GM18520 (cell line): ENCODE measurements at regions not wholly inside any gene's neighbourhood (a gene's known extent, or its start where the extent isn't known, plus 50 kb on each side); places are given as distances from the start of the nearest gene placed in this dataset.
"Not testable (repeated sequence)": the region's sequence is repeated elsewhere in the genome, so short reads cannot be mapped to it uniquely, and the experiment has no call there.

Experiments
- ATAC-seq: cut with Tn5 transposase; IDR thresholded peaks from one replicate; pipeline ENCODE4 v1.9.1; 2021; ENCODE audit not compliant: unreplicated experiment

DNA sequence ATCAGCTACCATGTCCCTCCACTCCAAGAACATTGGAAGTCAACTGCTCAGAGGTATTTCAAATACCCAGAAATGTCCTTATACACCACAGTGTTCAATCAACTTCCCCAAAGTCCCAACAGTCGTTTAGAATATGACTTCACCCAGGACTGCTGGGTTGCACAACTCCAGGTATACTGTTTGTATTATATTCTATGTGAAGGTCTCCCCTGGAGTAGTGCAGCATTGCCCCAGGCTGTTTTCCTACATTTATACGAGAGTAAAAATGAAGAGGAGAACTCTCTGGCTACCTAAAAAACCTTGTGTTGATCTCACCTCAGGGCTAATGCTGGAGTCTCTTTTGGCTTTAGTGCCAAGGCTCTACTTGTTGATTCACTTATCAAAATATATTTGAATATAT lies 183.6 kb upstream of the MAP3K1 start:
- ATAC-seq = no peak

DNA sequence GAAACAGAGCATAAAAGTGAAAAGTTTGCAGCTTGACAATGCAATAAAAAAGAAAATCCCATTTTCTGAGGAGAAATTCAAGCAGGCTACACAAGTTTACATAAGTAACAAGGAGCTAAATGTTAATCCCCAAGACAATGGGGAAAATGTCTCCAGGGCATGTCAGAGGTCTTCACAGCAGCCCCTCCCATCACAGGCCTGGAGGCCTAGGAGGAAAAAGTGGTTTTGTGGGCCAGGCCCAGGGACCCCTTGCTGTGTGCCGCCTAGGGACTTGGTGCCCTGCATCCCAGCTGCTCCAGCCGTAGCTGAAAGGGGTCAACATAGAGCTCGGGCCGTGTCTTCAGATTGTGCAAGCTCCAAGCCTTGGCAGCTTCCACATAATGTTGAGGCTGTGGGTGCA lies 186.7 kb upstream of the MAP3K1 start:
- ATAC-seq = not testable (repeated sequence)

DNA sequence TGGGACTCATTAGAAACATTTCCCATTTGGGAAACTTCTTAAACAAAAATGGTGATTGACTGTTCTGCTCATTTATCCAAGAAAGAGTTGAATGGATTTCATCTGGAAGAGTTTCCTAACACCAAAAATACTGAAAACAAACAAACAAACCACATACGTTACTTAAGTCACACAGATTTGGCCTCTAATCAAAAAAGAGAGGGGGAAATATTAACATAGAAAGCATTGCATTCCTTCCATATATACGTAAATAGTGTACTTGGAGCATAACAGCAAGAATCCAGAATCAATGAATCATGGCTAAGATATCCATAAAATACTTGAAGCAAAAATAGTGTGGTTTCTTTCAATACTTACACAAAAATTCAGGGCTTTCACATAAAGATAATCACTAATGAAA lies 189.8 kb upstream of the MAP3K1 start:
- no peak for ATAC-seq

DNA sequence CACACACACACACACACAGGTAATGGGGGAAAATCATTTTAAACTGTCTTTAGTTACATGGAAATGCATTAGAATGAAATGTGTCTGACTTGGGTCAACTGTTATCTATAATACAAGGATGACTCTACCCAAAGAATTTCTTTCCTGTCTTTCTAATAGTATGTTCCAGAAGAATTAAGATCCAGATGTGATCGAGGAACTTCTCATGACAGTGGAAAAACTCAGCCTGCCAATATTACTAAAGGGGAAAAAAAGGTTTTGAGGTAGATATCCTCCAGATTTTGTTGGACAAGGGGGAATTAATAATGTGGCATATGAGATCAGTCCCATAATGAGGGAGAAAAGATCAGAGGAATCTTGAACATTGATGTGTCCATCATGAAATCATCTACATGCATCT lies 190.6 kb upstream of the MAP3K1 start:
- no peak for ATAC-seq

DNA sequence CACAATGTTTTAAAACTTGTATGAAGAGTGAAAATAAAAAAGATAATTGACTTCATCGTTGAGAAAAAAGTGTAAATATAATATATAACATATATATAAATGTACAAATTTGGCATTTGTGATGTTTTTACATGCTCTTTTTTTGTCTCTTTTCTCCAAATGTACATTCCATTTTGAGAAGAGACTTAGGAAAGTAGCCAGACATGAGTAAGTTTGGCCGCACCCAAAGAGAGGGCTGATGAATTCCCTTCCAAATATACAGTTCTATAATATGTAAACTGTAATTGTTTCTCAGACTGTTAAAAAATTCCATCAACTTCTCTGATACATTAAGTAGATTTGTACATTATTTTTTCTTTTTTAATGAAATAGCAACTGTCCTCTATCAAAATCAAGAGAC lies 193.2 kb upstream of the MAP3K1 start:
- no peak for ATAC-seq

DNA sequence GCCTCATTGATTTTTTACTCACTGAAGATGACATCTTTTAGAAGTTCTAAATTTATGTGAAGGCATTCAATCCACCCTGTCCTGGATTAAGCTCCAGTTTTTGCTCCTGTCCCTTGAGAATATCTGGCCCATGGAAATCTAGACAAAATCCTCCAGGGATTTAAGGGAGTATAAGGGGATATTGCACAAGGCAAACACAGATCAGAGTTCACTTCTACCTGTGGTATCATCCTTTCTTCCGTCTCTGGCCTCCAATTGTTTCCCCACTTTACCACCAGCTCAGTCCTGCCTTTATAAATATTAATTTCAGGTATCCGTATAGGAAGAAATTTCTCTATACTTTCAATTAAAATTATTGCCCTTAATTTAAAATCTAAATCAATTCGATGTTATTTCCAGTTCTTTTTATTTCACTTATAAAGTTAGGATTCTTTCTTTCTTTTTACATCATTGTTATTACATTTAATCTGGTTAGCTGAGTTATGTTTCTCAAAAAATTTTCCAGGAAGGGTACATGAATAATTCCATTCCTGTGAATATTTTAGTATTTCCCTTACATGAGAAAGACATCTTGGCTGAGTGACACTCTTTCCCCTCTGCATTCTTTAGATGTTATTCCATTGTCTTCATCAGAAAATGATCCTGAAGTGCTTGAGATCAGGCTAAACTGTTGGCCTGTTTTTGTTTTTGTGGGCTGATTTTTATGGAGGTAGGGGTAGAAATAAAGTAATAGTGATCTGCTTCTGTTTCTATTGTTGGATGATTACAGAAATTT lies 194.3 kb upstream of the MAP3K1 start:
- no peak for ATAC-seq

DNA sequence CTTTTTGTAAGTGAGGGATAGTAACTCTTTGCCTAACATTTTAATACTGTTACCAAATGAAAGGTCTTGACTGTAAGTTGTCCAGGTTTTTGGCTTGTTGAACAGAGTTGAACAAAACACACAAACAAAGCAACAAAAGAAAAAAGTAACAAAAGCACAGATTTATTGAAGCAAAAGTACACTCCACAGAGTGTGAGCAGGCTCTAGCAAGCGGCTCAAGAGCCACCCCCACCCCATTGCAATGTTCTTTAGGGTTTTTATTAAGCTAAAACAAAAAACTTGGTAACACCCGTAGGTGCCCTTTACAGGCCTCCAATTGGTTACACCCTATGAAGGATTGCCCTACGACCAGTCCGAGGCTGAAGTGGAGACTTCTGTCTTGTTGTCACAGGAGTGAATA lies 197.4 kb upstream of the MAP3K1 start:
- no peak for ATAC-seq

DNA sequence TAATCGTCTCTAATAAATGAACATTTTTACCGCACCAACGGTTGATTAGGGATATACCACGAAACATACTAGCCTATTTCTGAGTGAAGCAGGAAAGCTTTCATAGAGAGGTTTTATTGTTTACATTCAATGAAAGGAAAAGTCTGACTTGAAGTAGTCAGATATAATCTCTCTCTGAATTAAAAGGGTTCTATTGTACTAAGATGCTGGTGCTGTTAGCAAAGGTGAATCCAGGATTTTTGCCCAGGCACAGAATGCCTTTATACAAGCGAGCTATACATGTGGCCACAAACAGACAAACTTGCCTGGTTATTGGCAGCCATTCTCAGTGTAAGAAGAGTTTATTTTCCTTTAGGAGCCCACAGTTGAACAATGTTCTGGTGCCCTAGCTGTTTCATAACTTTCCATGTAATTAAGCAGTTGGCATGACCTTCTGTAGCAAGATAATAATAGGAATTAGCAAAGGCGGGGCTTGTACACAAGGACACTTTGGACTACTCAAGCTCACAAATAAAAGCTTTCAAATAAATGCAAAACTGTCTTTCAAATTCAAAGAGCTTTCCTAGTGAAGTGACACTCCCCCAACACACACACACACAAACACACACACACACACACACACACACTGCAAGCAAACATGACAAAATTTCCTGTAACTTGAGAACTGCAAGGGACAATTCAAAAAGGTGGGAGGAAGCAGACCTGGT lies 198.7 kb upstream of the MAP3K1 start:
- ATAC-seq = no peak

DNA sequence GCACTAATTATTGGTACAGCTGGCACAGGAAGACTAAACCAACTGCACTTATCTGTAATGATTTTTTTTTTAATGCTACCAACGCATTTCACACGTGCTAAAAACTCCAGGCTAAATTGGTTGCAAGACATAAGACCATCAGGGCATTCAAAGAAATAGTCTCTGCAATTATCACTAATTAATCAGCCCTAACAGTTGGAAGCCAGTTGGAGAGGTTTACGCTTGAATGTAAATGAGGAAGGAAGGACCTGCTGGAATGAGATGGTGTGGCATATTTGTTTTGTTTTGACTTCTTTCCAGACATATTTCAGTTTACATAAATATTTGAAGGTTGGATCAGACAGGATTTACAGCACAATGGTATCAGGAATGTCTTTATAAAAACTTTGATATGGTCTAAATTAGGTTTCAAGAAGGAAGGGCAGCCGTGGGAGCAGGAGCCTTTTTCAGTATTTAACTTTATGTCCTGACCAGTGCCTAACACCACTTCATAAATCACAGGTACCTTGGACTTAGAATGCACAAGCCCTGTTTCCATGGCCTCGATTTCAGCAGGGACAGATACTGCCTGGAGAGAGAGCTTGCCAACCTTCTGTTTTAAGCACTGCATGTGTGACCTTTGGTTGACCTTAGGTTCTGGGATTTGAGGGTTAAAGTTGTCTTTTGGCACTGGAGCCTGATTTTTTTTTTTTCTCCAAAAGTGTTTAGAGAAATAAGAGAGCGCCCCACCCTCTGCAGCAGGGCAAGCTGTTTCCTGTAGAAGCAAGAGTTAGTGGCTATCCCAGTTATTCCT lies 199.8 kb upstream of the MAP3K1 start:
- ATAC-seq = no peak

DNA sequence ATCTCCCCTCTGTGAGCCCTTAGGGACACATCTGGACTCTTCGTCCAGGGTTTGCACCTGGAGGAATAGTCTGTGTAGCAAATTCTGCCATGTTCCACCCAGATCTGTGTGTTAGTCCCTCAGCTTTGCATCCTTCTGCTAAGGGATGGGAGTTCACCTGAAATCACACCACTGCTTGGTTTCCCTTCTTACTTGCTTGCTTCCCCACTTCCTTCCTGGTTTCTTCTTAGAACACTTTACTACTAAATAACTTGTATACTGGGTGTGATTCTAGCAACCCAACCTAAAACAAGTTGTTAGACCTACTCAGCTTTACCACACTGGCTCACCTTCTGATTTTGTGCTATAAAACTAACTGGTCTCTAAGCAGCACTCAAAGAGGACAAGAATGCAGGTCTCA lies 202.6 kb upstream of the MAP3K1 start:
- no peak for ATAC-seq

DNA sequence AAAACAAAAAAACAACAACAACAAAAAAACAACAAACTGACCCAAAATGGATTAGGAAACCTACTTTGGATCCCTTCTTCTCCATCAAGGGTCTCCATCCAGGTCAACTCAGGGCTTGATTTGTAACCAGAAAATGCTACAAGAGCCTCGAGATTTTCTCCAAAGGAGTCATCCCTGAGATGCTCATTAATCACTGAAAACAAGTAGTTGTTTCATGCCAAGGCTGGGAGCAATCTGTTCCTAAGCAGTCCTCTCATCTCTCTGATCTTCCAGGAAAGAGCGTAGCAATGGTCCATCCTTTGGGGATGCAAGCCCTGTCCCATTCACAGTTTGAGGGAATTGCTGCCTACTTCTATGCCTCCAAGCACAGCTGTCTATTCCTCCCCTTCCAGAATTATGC lies 203.0 kb upstream of the MAP3K1 start:
- no peak for ATAC-seq

DNA sequence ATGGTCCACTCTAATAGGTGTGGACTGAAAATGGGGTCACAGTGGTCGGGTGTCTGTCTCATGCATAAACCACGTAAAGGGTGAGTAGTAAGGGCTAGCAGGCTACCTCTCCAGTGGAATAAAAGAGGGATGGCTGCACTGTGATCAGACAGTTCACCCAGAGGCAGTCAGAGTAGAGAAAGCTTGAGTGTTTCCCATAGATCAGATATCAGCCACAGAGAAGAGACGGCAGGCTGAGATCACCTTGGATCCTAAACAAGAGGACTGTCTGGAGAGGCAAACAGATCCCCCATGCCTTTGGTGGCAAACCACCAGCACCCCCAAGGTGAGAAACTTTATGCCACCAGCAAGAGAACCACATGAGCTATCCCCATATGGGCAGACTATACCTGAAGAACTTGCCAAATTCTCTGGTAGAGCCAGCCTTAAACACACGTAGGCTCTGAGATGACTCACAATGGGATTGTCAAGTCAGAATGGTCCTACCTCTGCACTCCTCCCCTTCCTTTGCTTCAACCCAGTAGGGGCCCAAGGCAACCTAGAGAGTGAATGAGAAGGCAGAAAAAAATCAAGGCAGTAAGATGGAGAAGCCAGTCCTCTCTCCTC lies 205.2 kb upstream of the MAP3K1 start:
- no peak for ATAC-seq

DNA sequence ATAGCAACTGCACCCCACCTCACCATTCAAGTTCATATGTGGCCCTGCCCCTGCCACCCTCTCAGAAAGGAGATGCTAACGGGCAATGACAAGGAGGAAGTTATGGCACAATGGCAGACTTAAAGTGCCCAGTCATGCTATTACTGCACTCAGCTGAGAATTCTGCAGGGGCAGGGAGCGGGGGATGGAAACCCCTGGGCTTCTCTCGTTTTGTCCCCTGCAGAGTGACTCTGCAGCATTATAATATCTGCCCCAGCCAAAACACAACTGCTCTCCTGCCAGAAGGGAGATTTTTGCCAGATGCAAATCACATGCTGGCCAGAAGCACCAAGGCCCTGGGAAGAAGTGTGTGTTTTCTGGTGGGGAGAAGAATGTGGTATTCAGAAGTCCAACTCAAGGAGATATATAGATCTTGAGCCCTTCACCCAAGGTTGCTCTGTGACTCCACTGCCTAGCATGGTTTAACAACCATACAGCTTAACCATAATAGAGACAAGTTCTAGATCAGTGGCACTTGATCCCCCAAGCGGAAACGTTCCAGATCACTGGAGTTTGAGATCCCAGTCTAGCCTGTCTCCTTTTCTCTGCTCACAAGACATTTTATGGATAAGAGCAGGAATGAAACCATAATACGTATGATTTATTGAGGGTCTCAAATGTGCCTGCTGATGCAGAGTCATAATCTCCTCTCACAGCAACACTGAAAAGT lies 207.0 kb upstream of the MAP3K1 start:
- no peak for ATAC-seq

DNA sequence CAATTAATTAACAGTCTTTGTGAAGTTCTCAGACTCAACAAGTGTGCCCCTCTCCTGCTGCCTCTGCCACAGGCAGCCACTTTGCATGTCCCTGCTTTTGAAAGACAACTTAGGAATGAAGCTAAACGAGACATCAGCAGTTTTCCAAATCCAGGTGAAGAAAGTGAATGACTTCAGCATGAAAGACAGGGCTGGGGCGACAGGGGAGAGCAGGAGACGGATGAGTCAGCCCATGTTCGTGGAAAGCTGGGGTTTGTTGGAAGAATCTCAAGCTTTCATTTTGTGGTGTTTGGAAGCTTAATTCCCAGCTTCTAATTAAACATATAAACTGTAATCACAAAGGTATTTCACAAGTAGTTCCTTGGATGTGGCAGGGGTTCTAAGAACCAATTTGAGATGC lies 207.8 kb upstream of the MAP3K1 start:
- ATAC-seq = no peak

DNA sequence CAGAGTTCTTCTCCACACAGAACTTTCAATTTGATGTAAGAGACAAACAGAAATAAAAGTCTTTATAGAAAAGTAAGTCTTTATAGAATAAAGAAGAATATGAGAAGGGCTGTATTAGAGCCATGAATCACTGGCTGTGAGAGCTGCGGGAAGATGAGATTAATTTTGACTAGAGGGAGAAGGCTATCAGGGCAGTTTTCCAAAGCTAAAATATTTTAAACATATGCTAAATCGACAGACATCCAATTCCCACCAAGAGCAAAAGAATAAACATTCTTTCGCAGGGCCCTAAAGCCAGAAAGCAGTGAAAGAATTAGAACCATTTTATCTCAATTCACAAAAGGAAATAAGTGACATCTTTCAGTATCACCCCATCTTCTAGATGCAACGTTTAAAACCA lies 208.3 kb upstream of the MAP3K1 start:
- ATAC-seq = no peak

DNA sequence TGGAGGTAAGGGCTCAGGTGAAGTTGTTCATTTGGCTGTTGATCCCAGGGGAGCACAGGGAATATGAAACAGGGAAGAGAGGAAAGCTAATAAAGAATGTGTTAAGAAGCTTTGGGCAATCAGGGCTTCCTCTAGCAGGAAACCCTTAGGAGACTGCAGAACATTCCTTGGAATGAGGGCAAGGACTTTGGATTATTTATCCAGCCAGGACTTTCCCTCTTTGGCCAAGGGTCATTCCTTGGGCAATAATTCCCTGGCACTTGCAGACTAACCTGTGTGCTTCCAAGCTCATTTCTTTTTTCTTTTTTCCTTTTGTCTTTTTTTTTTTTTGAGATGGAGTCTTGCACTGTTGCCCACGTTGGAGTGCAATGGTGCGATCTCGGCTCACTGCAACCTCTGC lies 209.2 kb upstream of the MAP3K1 start:
- ATAC-seq = no peak

DNA sequence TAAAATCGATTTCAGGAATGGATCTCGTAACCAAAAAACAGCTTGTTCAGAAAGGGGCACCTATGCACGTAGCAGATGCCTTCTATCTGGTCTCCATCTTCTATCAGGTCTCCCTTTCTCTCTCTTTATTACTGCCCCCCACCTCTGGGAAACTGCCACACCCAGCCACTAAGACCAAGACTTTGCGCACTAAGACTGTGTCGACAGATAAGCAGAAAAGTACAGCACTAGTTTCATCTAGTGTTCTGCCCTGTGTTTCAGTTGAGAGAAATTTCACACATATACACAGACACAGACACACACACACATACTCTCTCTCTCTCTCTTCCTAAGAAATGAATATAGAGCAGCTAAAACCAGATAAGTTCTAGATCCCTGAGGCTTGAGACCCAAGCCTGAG lies 210.1 kb upstream of the MAP3K1 start:
- no peak for ATAC-seq

DNA sequence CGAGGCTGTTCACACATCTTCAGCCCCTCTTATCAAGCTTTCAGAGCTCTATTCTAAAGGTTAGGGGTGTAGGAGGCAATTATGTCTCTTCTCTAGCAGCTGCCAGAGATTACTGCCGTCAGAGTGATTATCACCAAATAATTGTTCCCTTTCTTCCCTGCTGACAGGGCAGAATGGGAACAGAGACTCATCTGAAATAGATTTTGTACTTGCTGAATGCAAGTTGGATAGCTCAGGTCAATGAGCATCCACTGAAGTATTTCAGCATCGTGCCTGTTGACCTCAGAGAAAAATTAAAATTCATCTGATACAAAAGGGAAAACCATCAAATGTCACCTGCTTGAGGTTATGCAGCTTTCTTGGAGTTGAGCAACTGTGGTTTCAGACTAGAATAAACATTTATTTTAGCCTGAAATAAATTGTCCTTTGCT lies 213.7 kb upstream of the MAP3K1 start:
- ATAC-seq = no peak

DNA sequence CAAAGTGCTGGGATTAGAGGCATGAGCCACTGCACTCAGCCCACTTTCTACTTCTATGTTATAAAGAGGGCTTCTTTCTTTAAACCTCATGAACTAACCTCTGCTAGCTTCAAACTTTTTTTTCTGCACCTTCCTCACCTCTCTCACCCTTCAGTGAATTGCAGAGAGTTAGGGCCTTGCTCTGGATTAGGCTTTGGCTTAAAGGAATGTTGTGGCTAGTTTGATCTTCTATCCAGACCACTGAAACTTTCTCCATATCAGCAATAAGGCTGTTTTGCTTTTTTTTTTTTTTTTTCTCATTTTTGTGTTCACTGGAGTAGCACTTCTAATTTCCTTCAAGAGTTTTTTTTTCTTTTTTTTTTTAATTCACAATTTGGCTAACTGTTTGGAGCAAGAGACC lies 216.4 kb upstream of the MAP3K1 start:
- no peak for ATAC-seq

DNA sequence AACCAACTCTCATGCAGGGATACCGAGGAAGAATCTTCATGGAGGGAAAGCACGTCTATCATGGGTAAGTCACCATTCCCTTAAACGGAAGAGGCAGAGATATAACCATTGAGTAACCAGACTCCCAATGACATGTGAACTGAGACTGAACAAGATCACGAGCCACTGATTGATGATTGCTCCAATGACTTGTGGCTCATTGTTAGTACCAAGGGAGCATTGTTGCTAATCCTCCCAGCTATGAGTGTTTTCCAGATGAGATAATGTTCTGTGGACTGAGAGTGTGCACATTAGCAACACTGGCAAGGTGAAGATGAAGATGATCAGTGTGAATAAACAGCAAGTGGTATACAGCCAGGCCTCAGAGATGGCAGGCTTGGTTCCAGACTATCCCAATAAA lies 219.2 kb upstream of the MAP3K1 start:
- no peak for ATAC-seq

DNA sequence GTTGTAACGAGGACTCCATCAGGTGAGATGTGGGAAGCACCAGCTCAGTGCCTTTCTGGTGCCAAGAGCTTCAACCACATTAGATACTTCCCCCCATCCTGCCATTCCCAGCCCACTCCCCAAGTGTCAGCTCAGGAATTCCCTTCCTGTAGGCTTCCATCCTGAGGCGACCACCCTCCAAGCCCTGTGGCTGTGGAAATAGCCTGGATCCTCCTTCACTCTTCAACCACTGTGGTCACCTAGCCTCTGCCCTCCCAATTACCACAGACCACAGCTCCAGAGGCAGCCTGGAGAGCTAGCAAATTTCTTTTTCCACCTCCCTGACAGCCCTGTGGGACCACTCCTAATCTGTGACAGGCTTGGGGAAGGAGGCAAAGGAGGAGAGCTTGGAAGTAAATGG lies 219.8 kb upstream of the MAP3K1 start:
- no peak for ATAC-seq
